Prostate gland (tissue), 2 donors: ENCODE measurements at regions not wholly inside any gene's neighbourhood (a gene's known extent, or its start where the extent isn't known, plus 50 kb on each side); places are given as distances from the start of the nearest gene placed in this dataset.

ENCODE experiments used
- DNase-seq: peaks from one replicate; pipeline ENCODE4 v3.0.0-alpha.2; 2019; ENCODE audit warnings: low spot score
- H3K27ac ChIP-seq, 2 donors: fragments of 200-600 bp; sonication (generic); 2 replicates each; pipeline ENCODE4 v1.5.1; 2017 to 2019
- H3K27me3 ChIP-seq: fragments of 200-600 bp; sonication (generic); replicated peaks from 2 replicates; pipeline ENCODE4 v1.5.1; 2019; ENCODE audit not compliant: insufficient read depth
- H3K36me3 ChIP-seq, 2 donors: fragments of 200-600 bp; sonication (generic); 1 replicate in 1 of 2; 2 replicates in 1 of 2; pipeline versions ENCODE4 v1.5.1 to v1.8.1; 2017 to 2019
- H3K4me1 ChIP-seq: fragments of 200-600 bp; sonication (generic); replicated peaks from 2 replicates; pipeline ENCODE4 v1.5.1; 2019
- H3K4me3 ChIP-seq, 2 donors: fragments of 200-600 bp; sonication (generic); 2 replicates each; pipeline ENCODE4 v1.5.1; 2017 to 2019
- H3K9me3 ChIP-seq: fragments of 200-600 bp; sonication (generic); 2 replicates; pipeline ENCODE4 v1.5.1; 2017
- CTCF ChIP-seq, 4 experiments: fragments of 200-600 bp in 2 of 4; fragments of 450-650 bp in 2 of 4; sonication (generic) in 2 of 4; IDR thresholded peaks; 1 replicate in 3 of 4; 2 replicates in 1 of 4; pipeline ENCODE4 v1.5.1; 2016 to 2019; ENCODE audit warnings: antibody characterized with exemption in 4 of 4, mild to moderate bottlenecking in 2 of 4, moderate library complexity in 2 of 4
- POLR2A ChIP-seq: fragments of 450-650 bp; IDR thresholded peaks from one replicate; pipeline ENCODE4 v1.6.1; 2016; ENCODE audit warnings: antibody characterized with exemption, mild to moderate bottlenecking
- POLR2AphosphoS5 ChIP-seq: sonication (generic); formaldehyde crosslinking; IDR thresholded peaks from one replicate; pipeline ENCODE4 v1.6.1; 2017; ENCODE audit warnings: antibody characterized with exemption
- WGBS: methylation state at CpG from one replicate; pipeline ENCODE4 v1.1.5; 2018; 5-methylcytosine and 5-hydroxymethylcytosine counted together
- intact Hi-C: fragments of 100-400 bp; cut with DNase I; formaldehyde crosslinking; loops from one replicate; pipeline ENCODE4 v1.14.2; 2022

- no peaks in the 10 kb centered on the region for H3K27me3 ChIP-seq
- no peaks in the 10 kb centered on the region for H3K9me3 ChIP-seq
- H3K36me3 ChIP-seq = no peaks in the 10 kb centered on the region
- H3K27ac ChIP-seq = no peak overlapping the region
- H3K4me3 ChIP-seq = no peak overlapping the region
- no peak for DNase-seq
- intact Hi-C loops = loop anchor here (2.0 kb wide), 1 partner anchor 119 kb away; no protein-coding TSS in a partner anchor
- TF ChIP-seq CTCF (IDR thresholded peaks at IDR 0.05) = no peak
- no peak for TF ChIP-seq POLR2AphosphoS5
- TF ChIP-seq POLR2A = no peak
- 52% methylated on average over 2 of the region's 2 CpGs for WGBS
- no peaks in the 10 kb centered on the region for H3K4me1 ChIP-seq
Measured at GRCh38 chr13:39263531-39263930, 225.3 kb downstream of the NHLRC3 start.

GRCh38 chr13:39266426-39266825 is 228.2 kb downstream of the NHLRC3 start:
- Histone ChIP-seq H3K4me3 (no peak overlapping the region), H3K27me3 (no peaks in the 10 kb centered on the region), H3K36me3 (no peaks in the 10 kb centered on the region), H3K4me1 (no peaks in the 10 kb centered on the region), H3K27ac (no peak overlapping the region), H3K9me3 (no peaks in the 10 kb centered on the region)
- TF ChIP-seq POLR2A (no peak), POLR2AphosphoS5 (no peak), CTCF (IDR thresholded peaks at IDR 0.05) (no peak)
- DNase-seq = no peak
- intact Hi-C loops = no loop called here

GRCh38 chr13:39268398-39268797 is 230.1 kb downstream of the NHLRC3 start:
- Histone ChIP-seq H3K27me3 (no peaks in the 10 kb centered on the region), H3K27ac (no peak overlapping the region), H3K9me3 (no peaks in the 10 kb centered on the region), H3K4me1 (no peaks in the 10 kb centered on the region), H3K36me3 (no peaks in the 10 kb centered on the region), H3K4me3 (no peak overlapping the region)
- TF ChIP-seq POLR2A (no peak), POLR2AphosphoS5 (no peak), CTCF (IDR thresholded peaks at IDR 0.05) (no peak)
- 76% methylated on average over 3 of the region's 3 CpGs for WGBS
- intact Hi-C loops = no loop called here
- no peak for DNase-seq

- DNase-seq = no peak
- no peaks in the 10 kb centered on the region for H3K9me3 ChIP-seq
- WGBS = 88% methylated on average over 2 of the region's 2 CpGs
- intact Hi-C loops = no loop called here
- H3K4me3 ChIP-seq = no peak overlapping the region
- no peaks in the 10 kb centered on the region for H3K36me3 ChIP-seq
- no peaks in the 10 kb centered on the region for H3K4me1 ChIP-seq
- H3K27ac ChIP-seq = no peak overlapping the region
- H3K27me3 ChIP-seq = no peaks in the 10 kb centered on the region
- no peak for TF ChIP-seq POLR2AphosphoS5
- TF ChIP-seq CTCF (IDR thresholded peaks at IDR 0.05) = no peak
- no peak for TF ChIP-seq POLR2A
Measured at GRCh38 chr13:39269004-39269403, 230.7 kb downstream of the NHLRC3 start.

- Histone ChIP-seq H3K27ac (no peak overlapping the region), H3K36me3 (no peaks in the 10 kb centered on the region), H3K4me1 (no peaks in the 10 kb centered on the region), H3K9me3 (no peaks in the 10 kb centered on the region), H3K4me3 (no peak overlapping the region), H3K27me3 (no peaks in the 10 kb centered on the region)
- WGBS = 85% methylated on average over 1 of the region's 1 CpG
- TF ChIP-seq POLR2A (no peak), CTCF (IDR thresholded peaks at IDR 0.05) (no peak)
- no peak for DNase-seq
- intact Hi-C loops = no loop called here
Measured at GRCh38 chr13:39269411-39269810, 231.2 kb downstream of the NHLRC3 start.
